Keratinocyte (primary cell): ENCODE measurements at regions not wholly inside any gene's neighbourhood (a gene's known extent, or its start where the extent isn't known, plus 50 kb on each side); places are given as distances from the start of the nearest gene placed in this dataset.

Experiments
- DNase-seq: peaks from one replicate; pipeline ENCODE4 v3.0.0-alpha.2; 2011; ENCODE audit warnings: low read depth, missing footprints, low spot score
- FAIRE-seq: peaks from 2 replicates; lab custom pipeline; 2011; peaks lifted over from hg19 to GRCh38; lab: Jason Lieb, UNC
- H2AFZ ChIP-seq: 2 replicates; pipeline ENCODE4 v1.6.0; 2012; ENCODE audit warnings: low read length, control low read depth, inconsistent platforms; ENCODE audit not compliant: control insufficient read depth
- H3K27ac ChIP-seq: 2 replicates; pipeline ENCODE4 v1.5.1; 2011; ENCODE audit warnings: low read length; ENCODE audit not compliant: control insufficient read depth, insufficient read depth
- H3K27me3 ChIP-seq: 3 replicates; pipeline ENCODE4 v1.6.0; 2011; ENCODE audit warnings: low read length; ENCODE audit not compliant: control insufficient read depth, insufficient read depth; ENCODE audit errors: extremely low read depth
- H3K36me3 ChIP-seq, 2 experiments: 2 replicates in 1 of 2; 3 replicates in 1 of 2; pipeline ENCODE4 v1.5.1; 2011; ENCODE audit warnings: low read length in 2 of 2, mild to moderate bottlenecking in 1 of 2; ENCODE audit not compliant: control insufficient read depth in 2 of 2, insufficient read depth in 2 of 2; ENCODE audit errors: extremely low read depth in 1 of 2
- H3K4me1 ChIP-seq: 3 replicates; pipeline ENCODE4 v1.5.1; 2011; ENCODE audit warnings: low read length; ENCODE audit not compliant: control insufficient read depth, insufficient read depth; ENCODE audit errors: extremely low read depth
- H3K4me2 ChIP-seq: 3 replicates; pipeline ENCODE4 v1.6.0; 2011; ENCODE audit warnings: low read depth, low read length; ENCODE audit not compliant: control insufficient read depth, insufficient read depth; ENCODE audit errors: extremely low read depth
- H3K4me3 ChIP-seq, 3 experiments: fragments of 200-600 bp in 1 of 3; sonication (generic) in 1 of 3; 2 replicates in 2 of 3; 3 replicates in 1 of 3; pipeline ENCODE4 v1.5.1; 2011 to 2016; ENCODE audit warnings: low read length in 3 of 3, mild to moderate bottlenecking in 3 of 3, control low read depth in 2 of 3, inconsistent platforms in 1 of 3, low read depth in 1 of 3, mixed read lengths in 1 of 3, mixed run types in 1 of 3, moderate library complexity in 1 of 3; ENCODE audit not compliant: control insufficient read depth in 2 of 3, insufficient read depth in 2 of 3; ENCODE audit errors: extremely low read depth in 1 of 3
- H3K79me2 ChIP-seq: 2 replicates; pipeline ENCODE4 v1.6.0; 2012; ENCODE audit warnings: low read length; ENCODE audit not compliant: control insufficient read depth, insufficient read depth
- H3K9ac ChIP-seq: 3 replicates; pipeline ENCODE4 v1.6.0; 2011; ENCODE audit warnings: low read length; ENCODE audit not compliant: control insufficient read depth, insufficient read depth; ENCODE audit errors: extremely low read depth
- H3K9me1 ChIP-seq: 3 replicates; pipeline ENCODE4 v1.6.0; 2011; ENCODE audit warnings: low read length; ENCODE audit not compliant: control insufficient read depth, insufficient read depth; ENCODE audit errors: extremely low read depth
- H3K9me3 ChIP-seq: 2 replicates; pipeline ENCODE4 v1.5.1; 2012; ENCODE audit warnings: low read depth, low read length; ENCODE audit not compliant: control insufficient read depth
- H4K20me1 ChIP-seq: 3 replicates; pipeline ENCODE4 v1.6.0; 2011; ENCODE audit warnings: low read length; ENCODE audit not compliant: control insufficient read depth, insufficient read depth; ENCODE audit errors: extremely low read depth
- EZH2 ChIP-seq: IDR thresholded peaks from one replicate; pipeline ENCODE4 v1.6.1; 2012; ENCODE audit warnings: inconsistent platforms, mild to moderate bottlenecking, low read length, moderate library complexity
- dilution Hi-C: fragments of 300-500 bp; cut with MboI; formaldehyde crosslinking; loops from one replicate; pipeline ENCODE4 v1.7.0; 2020; ENCODE audit warnings: low sequenced_read_pairs; ENCODE audit not compliant: extremely low pct_ligation_motif_present
- TF ChIP-seq, protein P1 (sequence below), 3 experiments: IDR thresholded peaks in 1 of 3; conservative IDR thresholded peaks in 1 of 3; optimal IDR thresholded peaks in 1 of 3; 2 replicates in 2 of 3; 3 replicates in 1 of 3; pipeline versions ENCODE3 to v1.5.1; 2011; ENCODE audit warnings: low read length in 3 of 3, mild to moderate bottlenecking in 3 of 3, moderate library complexity in 2 of 3, control low read depth in 1 of 3, inconsistent platforms in 1 of 3; ENCODE audit not compliant: insufficient read depth in 2 of 3; ENCODE audit errors: extremely low read depth in 1 of 3

DNA sequence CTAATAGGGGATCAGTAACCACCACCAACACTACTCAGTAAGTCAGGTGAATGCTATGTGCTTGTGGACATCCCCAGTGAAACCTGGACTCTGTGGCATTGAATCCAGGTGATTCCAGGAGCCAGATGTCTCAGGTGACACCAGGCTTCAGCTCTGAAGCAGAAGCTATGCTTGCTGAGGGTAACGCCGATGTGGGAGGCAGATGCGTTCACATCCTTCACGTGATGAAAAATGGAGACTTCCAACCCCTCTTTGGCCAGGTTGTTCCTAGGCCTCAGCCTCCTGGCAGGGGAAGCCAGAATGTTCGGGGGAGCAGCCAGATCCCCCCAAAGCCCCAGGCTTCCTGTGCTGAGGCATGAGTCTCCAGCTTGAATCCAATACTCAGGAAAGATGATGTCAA, 209.8 kb upstream of the PDE10A start:
- H2AFZ ChIP-seq, result no peak overlapping the region

DNA sequence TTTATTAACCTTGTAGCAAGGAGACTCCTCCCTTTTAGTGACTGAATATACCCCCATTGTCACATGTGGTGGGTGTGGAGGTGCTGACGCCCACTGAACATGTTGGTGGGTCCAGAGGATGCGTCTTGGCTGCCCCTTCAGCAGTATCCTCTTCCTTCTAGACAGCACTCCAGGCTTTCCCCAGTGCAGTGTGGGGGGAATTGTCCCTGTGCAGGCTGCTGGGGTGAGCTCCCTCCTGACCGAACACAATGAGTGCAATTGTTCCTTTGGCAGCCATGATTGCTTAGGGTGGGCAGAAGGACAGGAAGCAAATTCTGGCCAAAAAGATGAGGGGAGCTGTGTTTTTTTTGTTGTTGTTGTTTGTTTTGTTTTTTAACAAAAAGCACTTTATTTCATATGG, 209.3 kb upstream of the PDE10A start:
- Histone ChIP-seq H4K20me1 (no peaks in the 10 kb centered on the region), H3K9me1 (no peaks in the 10 kb centered on the region), H2AFZ (no peak overlapping the region), H3K4me2 (no peak overlapping the region), H3K36me3 (no peaks in the 10 kb centered on the region), H3K27me3 (no peaks in the 10 kb centered on the region), H3K4me3 (no peak overlapping the region), H3K9ac (no peak overlapping the region), H3K79me2 (no peaks in the 10 kb centered on the region), H3K9me3 (no peaks in the 10 kb centered on the region), H3K4me1 (no peaks in the 10 kb centered on the region), H3K27ac (no peak overlapping the region)
- dilution Hi-C loops, result no loop called here
- TF ChIP-seq, protein P1, sequence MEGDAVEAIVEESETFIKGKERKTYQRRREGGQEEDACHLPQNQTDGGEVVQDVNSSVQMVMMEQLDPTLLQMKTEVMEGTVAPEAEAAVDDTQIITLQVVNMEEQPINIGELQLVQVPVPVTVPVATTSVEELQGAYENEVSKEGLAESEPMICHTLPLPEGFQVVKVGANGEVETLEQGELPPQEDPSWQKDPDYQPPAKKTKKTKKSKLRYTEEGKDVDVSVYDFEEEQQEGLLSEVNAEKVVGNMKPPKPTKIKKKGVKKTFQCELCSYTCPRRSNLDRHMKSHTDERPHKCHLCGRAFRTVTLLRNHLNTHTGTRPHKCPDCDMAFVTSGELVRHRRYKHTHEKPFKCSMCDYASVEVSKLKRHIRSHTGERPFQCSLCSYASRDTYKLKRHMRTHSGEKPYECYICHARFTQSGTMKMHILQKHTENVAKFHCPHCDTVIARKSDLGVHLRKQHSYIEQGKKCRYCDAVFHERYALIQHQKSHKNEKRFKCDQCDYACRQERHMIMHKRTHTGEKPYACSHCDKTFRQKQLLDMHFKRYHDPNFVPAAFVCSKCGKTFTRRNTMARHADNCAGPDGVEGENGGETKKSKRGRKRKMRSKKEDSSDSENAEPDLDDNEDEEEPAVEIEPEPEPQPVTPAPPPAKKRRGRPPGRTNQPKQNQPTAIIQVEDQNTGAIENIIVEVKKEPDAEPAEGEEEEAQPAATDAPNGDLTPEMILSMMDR (optimal IDR thresholded peaks at IDR 0.05 in 1 of 3, IDR thresholded peaks at IDR 0.05 in 1 of 3, conservative IDR thresholded peaks at IDR 0.05 in 1 of 3; ENCODE audit: extremely low read depth in 1 of 3, insufficient read depth in 2 of 3, low read length in 3 of 3), result no peak
- TF ChIP-seq EZH2, result no peak
- FAIRE-seq, result no peak
- no peak for DNase-seq

More for the DNA sequence above, 209.8 kb upstream of the PDE10A start:
- Histone ChIP-seq H3K27ac (no peak overlapping the region), H3K27me3 (no peaks in the 10 kb centered on the region), H3K36me3 (no peaks in the 10 kb centered on the region), H4K20me1 (no peaks in the 10 kb centered on the region), H3K4me2 (no peak overlapping the region), H3K4me1 (no peaks in the 10 kb centered on the region), H3K9ac (no peak overlapping the region), H3K79me2 (no peaks in the 10 kb centered on the region), H3K9me1 (no peaks in the 10 kb centered on the region), H3K4me3 (no peak overlapping the region), H3K9me3 (no peaks in the 10 kb centered on the region)
- no peak for FAIRE-seq
- TF ChIP-seq, protein P1 (optimal IDR thresholded peaks at IDR 0.05 in 1 of 3, IDR thresholded peaks at IDR 0.05 in 1 of 3, conservative IDR thresholded peaks at IDR 0.05 in 1 of 3; ENCODE audit: extremely low read depth in 1 of 3, insufficient read depth in 2 of 3, low read length in 3 of 3), result no peak
- TF ChIP-seq EZH2, result no peak
- no peak for DNase-seq
- dilution Hi-C loops, result no loop called here
